Mucosa of descending colon (tissue), 3 donors: ENCODE measurements at regions not wholly inside any gene's neighbourhood (a gene's known extent, or its start where the extent isn't known, plus 50 kb on each side); places are given as distances from the start of the nearest gene placed in this dataset.

Source experiments
- ATAC-seq: fragments of 200-7000 bp; cut with Tn5 transposase; one replicate; pipeline ENCODE4 v1.9.1; 2020; ENCODE audit warnings: mild to moderate bottlenecking, moderate library complexity
- DNase-seq, 3 donors: peaks; one replicate each; pipeline ENCODE4 v3.0.0-alpha.2; 2020
- H3K36me3 ChIP-seq: fragments of 200-600 bp; one replicate; pipeline ENCODE4 v1.8.0; 2021; ENCODE audit warnings: low read depth, mild to moderate bottlenecking
- H3K4me1 ChIP-seq: fragments of 200-600 bp; one replicate; pipeline ENCODE4 v1.8.0; 2021; ENCODE audit warnings: low read depth, mild to moderate bottlenecking
- H3K4me3 ChIP-seq: fragments of 200-600 bp; one replicate; pipeline ENCODE4 v1.8.0; 2021; ENCODE audit warnings: mild to moderate bottlenecking
- H3K9me3 ChIP-seq: fragments of 200-600 bp; one replicate; pipeline ENCODE4 v1.8.0; 2021; ENCODE audit warnings: mild to moderate bottlenecking
- CTCF ChIP-seq: fragments of 200-600 bp; IDR thresholded peaks from one replicate; pipeline ENCODE4 v1.8.0; 2022; ENCODE audit warnings: antibody characterized with exemption, mild to moderate bottlenecking
- intact Hi-C, 2 donors: fragments of 100-400 bp; cut with DNase I in 1 of 2; cut with micrococcal nuclease in 1 of 2; formaldehyde crosslinking; loops; one replicate each; pipeline versions ENCODE4 v1.11.0 to v1.11.1; 2022; cut with DNase I, micrococcal nuclease
- donor health status: DM: no; HTN: no; CAD: no; lungs with moderate emphysema.
- donor health status: DM: no; HTN: no; CAD: no.
- donor health status: DM: no; HTN: yes; CAD: no.

GRCh38 chr11:91731051-91731450, 493.6 kb upstream of the FAT3 start:
- DNase-seq = no peak
- Histone ChIP-seq H3K9me3 (no peaks in the 10 kb centered on the region), H3K4me3 (no peak overlapping the region), H3K4me1 (no peaks in the 10 kb centered on the region), H3K36me3 (no peaks in the 10 kb centered on the region)
- no peak for TF ChIP-seq CTCF
- no peak for ATAC-seq
- intact Hi-C loops = no loop called here

- Histone ChIP-seq H3K4me3 (no peak overlapping the region), H3K4me1 (no peaks in the 10 kb centered on the region), H3K9me3 (no peaks in the 10 kb centered on the region), H3K36me3 (no peaks in the 10 kb centered on the region)
- DNase-seq (no peak), ATAC-seq (no peak)
- intact Hi-C loops = no loop called here
- no peak for TF ChIP-seq CTCF
These were observed 494.0 kb upstream of the FAT3 start for GRCh38 chr11:91730620-91731019.

GRCh38 chr11:91730057-91730456, 494.6 kb upstream of the FAT3 start:
- ATAC-seq (no peak), DNase-seq (no peak)
- Histone ChIP-seq H3K9me3 (no peaks in the 10 kb centered on the region), H3K4me3 (no peak overlapping the region), H3K4me1 (no peaks in the 10 kb centered on the region), H3K36me3 (no peaks in the 10 kb centered on the region)
- TF ChIP-seq CTCF = no peak
- intact Hi-C loops = no loop called here

GRCh38 chr11:91717169-91717568, 507.4 kb upstream of the FAT3 start:
- H3K4me3 ChIP-seq = no peak overlapping the region
- H3K9me3 ChIP-seq = no peaks in the 10 kb centered on the region
- intact Hi-C loops = no loop called here
- H3K36me3 ChIP-seq = no peaks in the 10 kb centered on the region
- no peak for TF ChIP-seq CTCF
- ATAC-seq (no peak), DNase-seq (no peak)
- H3K4me1 ChIP-seq = no peaks in the 10 kb centered on the region

GRCh38 chr11:91707652-91708482, 516.8 kb upstream of the FAT3 start:
- ATAC-seq (no peak), DNase-seq (no peak)
- no peaks in the 10 kb centered on the region for H3K36me3 ChIP-seq
- H3K9me3 ChIP-seq = no peaks in the 10 kb centered on the region
- H3K4me1 ChIP-seq = no peaks in the 10 kb centered on the region
- TF ChIP-seq CTCF = no peak
- intact Hi-C loops = no loop called here
- no peak overlapping the region for H3K4me3 ChIP-seq
